Stimulated activated CD4-positive, alpha-beta T cell treated with anti-CD3 and anti-CD28 coated beads, Interleukin-1b, Interleukin-23, amount 100 ng/mL, for 1 hour (primary cell): ENCODE measurements at regions not wholly inside any gene's neighbourhood (a gene's known extent, or its start where the extent isn't known, plus 50 kb on each side); places are given as distances from the start of the nearest gene placed in this dataset.

Experiments used
- DNase-seq, 2 donors: peaks; one replicate each; pipeline ENCODE4 v3.0.0-alpha.2; 2020; ENCODE audit warnings: low read depth in 2 of 2

DNA sequence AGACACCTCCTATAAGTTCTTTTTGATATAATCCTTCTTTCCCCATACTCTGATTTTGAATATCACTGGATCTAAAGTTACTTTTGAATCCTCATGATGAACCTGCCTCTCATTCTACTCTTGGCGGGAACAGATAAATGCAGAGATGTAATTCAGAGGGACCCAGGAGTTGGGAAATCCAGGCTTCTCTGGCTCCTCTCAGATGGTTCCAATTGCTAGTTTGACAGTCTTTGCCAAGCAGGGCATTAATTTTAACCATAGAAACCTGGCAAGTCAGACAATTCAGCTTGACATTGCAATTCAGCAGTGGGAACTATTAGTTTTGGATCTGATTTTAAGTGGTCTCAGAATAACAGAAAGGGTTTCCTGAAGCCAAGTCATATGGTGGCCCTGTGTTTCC is 67.3 kb upstream of the KLF12 start:
- DNase-seq: no peak

DNA sequence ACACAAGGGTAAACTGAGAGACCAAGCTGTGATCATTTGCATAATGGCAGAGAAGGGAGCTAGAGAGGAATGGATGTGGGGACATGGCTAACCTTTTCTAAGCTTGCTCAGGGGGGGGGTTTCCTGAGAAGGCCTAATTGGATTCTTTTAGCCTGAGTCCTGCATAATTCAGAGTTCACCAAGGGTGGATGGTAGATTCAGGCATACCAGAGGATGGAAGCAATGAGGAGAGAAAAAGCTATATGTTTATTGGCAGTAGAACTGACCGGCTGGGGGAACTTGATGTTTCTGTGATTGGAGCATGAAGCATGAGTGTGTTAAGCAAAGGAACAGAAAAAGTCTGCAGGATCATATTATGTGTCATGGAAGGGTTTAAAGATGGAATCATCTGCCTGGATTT is 65.9 kb upstream of the KLF12 start:
- DNase-seq: no peak

DNA sequence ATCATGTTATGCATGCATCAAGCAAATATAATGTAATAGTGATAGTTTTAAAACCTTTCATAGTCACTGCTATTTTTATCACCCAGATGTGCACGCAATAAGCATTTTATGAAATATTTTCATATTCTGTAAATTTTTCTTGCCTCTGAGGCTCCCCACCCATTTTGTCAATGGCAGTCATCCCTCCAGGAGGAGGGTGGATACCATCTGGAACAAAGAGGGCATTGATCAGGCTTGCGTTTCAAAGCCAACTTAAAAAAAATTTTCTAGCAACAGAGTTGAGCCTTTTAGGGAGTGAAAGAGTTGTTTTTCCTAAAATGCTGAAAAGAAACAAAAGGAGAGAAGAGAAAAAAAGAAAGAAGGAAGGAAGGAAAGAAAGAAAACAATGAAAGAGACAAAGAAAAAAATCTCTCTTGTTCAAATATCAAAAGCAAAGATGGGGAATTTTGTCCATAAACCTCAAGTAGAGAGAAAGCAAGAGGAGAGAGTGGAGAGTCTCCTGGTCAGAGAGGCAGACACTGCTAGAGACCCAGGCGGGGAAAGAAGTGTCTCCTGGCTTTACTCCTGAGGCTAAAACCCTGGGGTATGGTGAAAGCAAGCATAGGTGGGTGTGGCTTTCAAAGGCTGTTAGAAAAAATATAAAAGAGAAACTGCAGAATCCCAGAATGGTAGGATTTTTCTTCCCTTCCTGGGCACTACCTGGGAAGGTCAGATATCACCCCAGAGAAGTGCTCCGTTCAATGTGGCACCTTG is 63.6 kb upstream of the KLF12 start:
- no peak for DNase-seq

DNA sequence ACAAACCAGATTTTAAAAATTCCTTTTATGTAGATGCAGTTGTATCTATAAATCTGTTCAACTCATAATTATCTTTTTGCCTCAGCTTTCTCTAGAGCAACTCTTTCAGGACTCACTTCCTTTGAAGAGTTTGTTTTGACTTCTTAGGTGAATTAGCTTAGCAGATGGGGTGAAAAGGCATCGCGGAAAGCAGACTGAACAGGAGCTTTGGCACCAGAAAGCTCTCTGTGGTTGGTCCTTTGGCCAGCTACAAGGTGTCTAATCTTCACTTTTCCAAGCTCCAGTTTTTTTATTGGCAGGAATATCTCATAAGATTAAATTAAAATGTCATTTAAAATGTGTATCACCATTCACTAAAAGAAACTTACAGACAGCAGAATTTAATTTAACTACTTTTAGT is 60.6 kb upstream of the KLF12 start:
- DNase-seq: no peak

DNA sequence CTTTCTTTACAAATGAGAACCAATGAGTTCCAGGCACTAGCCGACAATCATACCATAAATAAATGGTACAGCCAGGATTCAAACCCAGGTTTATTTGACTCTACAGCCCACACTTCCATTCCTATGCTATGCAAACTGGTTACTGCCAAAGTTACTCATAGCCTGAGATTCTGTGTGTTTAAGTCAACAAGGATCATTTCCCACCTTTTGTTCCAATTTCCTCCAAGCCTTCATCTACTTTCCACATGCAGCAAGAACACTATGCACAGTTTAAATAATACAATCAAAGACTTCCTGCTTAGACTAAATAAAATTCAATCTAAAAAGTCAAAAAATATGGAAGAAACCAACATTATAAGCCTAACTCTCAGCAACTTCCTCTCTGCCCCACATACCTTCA is 59.2 kb upstream of the KLF12 start:
- no peak for DNase-seq

DNA sequence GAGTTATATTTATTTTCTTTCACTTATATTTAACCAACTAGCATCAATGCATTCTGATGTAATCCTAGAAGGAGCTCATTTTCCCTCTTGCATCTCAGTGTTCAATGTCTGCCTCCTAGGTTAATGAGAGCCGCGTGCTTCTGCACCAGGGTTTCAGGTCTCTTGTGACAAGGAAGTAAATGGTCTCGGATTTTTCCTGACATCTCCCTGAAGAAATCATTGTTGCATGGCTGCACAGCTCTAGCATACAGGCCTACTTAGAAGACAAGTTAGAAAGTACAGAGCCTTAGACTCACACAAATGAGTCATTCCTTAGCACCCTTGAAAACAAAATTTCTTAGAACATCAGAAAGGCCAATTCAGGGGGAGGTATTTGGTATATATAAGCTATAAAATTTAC is 57.2 kb upstream of the KLF12 start:
- DNase-seq: no peak

DNA sequence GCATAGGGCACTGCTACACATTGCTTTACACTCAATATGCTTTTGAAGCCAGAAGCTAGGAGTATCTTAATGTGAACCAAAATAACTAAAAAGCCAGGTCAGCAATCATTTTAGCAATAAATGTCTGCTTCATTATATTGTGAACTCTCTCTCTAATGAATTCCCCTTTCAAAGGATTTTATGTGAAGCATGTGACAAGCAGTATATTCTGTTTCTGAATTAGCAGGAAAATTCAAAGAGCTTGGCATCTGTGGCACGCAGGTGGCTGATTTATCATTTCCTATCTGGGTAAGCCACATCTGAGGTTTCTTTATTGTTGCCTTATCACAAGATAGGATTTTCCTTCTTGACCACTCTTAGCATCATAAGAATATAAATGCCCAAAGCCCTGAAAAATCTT is 56.8 kb upstream of the KLF12 start:
- no peak for DNase-seq

DNA sequence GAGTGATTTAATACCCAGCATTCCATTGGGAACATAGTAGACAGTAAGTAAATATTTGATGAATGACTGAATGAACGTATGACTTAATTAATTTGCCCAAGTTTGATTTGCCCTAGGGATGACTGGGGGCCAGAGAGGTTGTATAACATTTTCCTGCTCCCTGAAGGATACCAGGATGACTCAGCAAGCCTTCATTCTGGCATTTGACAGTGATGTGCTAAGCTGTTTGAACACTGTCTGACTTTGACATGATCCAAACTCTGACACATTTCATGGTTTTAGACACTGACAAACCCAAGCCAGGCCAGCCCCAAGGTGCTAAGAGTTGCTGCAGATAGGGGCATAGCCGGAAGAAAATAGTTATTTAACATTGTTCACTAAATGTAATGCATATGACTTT is 53.4 kb upstream of the KLF12 start:
- DNase-seq: no peak

DNA sequence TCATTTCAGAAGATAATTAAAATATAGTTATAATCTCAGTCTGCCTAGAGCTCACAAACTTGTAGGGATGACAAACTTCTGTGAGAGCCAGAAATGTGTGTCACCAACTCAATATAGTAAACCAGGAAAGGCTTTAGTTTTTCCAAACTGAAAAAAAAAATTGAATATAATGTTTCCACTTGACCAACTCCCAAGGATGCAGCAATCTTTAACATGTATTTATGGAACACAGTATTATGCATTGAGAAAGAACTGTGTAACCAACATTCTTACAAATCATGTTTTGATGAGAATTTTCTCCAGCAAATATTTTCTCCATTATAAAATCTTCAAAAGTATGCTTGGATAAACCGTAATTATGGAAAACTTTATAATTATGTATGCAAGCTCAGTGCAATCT is 50.1 kb upstream of the KLF12 start:
- no peak for DNase-seq
